ENCODE measurements at regions not wholly inside any gene's neighbourhood (a gene's known extent, or its start where the extent isn't known, plus 50 kb on each side); places are given as distances from the start of the nearest gene placed in this dataset.
A peak's percentile ranks its signal among the peaks of the same experiment; 100 is the strongest.
"Not testable (repeated sequence)": the region's sequence is repeated elsewhere in the genome, so short reads cannot be mapped to it uniquely, and the experiment has no call there.

DNA sequence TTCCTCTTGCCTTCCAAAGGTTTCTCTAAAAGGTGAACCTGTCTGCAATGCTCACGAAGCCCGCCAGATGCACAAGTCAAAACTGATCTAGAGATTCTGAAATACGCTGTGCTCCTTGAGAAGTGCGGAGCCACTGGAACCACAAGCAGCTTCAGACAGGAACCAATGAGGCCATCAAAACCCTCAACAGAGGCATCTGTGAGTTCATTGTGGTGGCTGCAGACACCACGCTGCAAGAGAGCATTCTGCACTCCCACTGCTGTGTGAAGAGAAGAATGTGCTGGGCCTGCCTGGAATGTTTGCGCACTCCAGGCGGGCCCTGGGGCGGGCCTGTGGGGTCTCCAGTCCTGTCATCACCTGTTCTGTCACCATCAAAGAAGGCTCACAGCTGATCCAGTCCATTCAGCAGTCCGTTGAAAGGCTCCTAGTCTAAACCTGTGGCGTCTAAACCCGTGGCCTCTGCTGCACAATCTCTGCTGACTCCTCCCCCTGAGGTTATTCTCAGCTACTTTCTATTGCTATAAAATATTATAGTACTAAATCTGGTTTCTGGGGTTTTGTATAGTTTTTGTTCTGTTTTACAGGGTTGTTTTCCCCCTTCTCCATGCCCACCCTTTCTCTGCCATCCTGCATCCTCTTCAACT, 187.4 kb downstream of the FAM72C start:
- not testable (repeated sequence) for DNase-seq (ENCODE audit: low spot score)

DNA sequence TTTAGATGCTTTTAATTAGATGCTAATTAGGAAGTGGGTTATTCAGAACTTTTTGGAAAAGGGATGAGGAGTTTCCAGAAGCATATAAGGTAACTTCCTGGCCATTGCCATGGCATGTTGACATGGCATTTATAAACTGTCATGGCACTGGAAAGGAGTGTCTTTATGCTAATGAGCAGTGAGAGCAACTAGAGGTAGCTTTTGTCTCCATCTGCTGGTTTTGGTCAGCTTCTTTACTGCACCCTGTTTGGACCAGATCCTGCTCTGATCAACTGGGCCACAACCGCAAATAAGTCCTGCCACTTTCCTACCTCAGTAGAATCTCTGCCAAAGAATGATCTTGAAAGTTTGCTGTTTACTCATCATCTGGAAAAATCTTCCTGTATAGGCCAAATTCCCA, 193.6 kb downstream of the FAM72C start:
- DNase-seq (ENCODE audit: low spot score) = not testable (repeated sequence)

GRCh38 chr1:143764831-143765230, 207.0 kb downstream of the FAM72C start:
- DNase-seq (ENCODE audit: low spot score) = not testable (repeated sequence)

GRCh38 chr1:143760366-143760765, 211.4 kb downstream of the FAM72C start:
- DNase-seq (ENCODE audit: low spot score) = not testable (repeated sequence)

- DNase-seq (ENCODE audit: low spot score) = not testable (repeated sequence)
Observed at GRCh38 chr1:143755961-143756360, 215.8 kb downstream of the FAM72C start.

DNA sequence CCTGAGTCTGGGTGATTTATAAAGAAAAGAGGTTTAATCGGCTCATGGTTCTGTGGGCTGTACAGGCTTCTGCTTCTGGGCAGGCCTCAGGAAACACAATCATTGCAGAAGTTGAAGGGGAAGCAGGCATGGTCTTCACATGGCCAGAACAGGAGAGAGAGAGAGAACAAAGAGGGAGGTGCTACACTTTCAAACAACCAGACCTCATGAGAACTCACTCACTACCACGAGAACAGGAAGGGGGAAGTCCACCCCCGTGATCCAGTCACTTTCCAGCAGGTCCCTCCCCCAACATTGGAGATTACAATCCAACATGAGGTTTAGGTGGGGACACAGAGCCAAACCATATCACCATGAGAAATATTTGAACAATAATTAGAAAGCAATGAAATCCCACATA, 222.9 kb downstream of the FAM72C start:
- no peak for DNase-seq (ENCODE audit: low spot score)

DNA sequence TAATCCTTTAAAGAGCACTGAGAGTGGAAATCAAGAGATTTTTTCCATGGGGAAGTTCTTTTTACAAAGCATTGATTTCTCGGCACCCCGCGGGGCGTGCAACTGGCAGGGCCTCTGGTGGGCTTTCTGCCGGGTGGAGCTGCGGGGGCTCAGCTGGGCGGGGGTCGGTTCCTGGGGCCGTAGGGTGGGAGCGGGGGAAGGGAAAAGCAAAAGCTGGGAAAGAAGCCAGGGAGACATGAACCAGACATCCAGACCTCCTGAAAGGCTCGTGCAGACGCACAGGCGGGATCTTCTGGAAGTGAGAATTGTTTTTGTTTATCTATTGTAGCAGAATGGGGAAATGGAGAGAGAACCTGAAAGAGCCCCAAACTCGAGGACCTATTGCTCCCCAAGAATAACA, 235.2 kb downstream of the FAM72C start:
- DNase-seq (ENCODE audit: low spot score) = no peak

- no peak for DNase-seq (ENCODE audit: low spot score)
Observed at GRCh38 chr1:143735764-143736461, 235.9 kb downstream of the FAM72C start.

DNA sequence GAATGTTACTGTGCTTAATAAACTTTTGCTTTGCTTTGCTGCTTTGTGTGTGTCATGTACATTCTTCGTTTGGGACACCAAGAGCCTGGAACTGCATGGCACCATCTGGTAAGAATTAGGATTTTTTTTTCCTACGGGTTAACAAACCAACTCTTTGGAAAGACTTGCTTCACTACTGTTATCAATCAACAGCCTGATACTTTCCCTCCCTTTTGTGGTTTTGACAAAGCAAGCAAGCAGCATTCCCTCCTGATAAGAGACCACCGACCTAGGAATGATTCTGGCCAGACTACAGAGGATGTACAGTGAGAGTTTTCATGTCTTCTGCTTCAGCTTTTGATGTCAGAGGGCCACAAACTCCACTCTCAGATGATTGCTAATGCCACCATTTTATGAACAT, 237.5 kb downstream of the FAM72C start:
- DNase-seq (ENCODE audit: low spot score) = not testable (repeated sequence)

DNA sequence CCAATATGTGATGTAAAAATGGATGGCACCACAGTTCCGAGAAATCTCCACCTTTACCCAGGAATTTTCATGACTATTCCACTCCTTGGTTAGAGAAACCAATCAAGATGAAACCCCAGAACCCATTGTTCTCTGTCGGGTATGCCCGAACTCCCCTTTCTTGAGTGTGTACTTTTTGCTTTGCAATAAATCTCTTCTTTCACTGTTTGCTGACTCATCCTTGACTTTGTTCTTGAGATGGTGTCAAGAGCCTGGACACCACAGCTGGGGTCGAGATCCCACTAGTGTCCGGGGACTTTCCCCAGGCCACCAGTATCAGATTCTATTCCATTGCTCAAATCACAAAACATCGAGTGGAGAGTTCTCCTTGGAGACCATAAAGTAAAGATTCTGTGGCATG, 240.9 kb downstream of the FAM72C start:
- not testable (repeated sequence) for DNase-seq (ENCODE audit: low spot score)

- not testable (repeated sequence) for DNase-seq (ENCODE audit: low spot score)
Observed at GRCh38 chr1:143729449-143730111, 242.2 kb downstream of the FAM72C start.

DNA sequence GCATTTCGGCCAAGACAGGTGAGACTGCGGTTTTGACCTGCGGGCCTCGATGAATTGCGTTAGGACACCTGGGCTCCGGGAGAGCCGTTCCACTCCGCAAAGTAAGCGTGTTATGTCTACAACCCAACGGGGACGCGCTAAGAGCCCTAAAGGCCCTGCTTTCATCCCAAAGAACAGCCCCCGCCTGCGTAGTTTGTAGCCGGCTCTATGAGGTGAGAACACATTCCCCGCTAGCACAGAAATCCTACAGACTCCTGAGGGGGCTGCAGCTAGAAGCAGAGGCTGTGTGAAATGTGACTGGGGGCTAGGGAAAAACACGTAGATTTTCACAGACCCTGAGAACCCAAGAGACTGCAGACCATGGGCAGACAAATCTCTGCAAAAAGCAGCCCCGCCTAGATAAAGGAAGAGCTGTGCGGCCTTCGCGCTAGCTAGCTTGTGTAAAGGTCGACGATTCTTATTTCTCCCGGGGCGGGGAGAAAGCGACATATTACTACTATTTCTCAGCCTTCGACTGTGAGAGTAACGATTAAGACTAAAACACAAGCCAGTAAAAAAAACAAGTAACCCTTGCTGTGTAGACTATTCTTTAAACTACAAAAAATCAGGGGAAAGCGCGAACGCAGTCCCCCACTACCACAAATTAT, 242.9 kb downstream of the FAM72C start:
- not testable (repeated sequence) for DNase-seq (ENCODE audit: low spot score)

- DNase-seq (ENCODE audit: low spot score) = no peak
Observed at GRCh38 chr1:143727263-143727662, 244.5 kb downstream of the FAM72C start.

DNA sequence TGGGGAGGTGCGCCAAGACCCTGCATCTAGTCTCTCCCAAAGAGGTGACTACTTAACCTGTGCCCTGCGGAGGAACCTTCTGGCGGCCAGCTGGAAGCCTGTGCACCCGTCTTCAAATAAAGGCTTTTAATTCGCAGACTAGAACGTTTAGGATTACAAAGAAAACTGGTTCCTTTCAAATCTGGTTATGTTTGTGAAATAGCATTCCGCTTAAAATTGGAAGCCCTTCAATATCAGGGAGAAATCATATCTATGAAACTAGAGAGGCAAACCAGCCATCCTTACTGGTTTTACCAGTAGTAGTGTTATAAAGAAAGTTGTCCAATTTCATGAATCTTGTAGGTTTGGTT, 250.8 kb downstream of the FAM72C start:
- no peak for DNase-seq (ENCODE audit: low spot score)

DNA sequence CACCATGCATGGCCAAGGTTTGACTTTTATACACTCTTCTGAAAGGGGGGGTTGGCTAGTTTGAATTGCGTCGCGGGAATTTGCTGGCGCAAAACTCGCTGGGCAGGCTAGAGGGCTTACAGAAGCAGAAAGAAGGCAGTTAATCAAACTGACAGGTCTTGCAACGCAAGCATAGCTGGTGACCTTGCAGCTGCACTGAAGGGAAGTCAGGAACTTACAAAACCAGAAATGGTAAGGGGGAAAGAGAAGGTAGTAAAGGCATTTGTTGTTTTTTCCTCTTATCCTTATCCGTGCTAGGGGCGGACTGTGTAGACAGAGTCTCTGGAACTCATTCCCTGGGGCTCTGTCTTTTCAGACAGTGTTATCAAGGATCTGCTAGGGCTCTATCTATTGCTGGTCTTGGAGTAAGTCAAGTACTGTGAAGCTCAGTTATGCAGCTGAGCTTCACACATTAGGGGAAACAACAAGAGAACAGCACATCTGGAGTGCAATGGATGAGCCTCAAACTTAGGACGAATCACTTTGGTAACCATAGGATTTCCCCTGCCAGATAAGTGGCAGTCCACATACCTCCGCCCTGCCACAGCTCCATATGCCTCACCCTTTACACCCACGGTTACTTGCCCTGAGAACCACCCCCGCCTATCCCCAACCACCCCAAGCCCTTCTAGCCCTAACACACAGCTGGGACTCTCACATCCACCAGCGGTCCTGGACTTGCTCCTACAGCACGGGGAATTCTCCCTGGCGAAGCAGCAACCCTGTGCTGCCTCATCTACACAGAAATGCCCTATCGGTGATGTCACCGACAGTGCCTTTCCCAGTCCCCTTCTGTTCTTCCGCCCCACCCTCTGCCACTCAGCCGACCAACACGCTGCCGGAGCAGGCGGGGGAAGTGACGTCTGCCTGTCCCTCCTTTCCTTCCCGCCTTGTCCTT, 251.4 kb downstream of the FAM72C start:
- peak; percentile 76 for DNase-seq (ENCODE audit: low spot score)

GRCh38 chr1:143718524-143718923, 253.3 kb downstream of the FAM72C start:
- no peak for DNase-seq (ENCODE audit: low spot score)

- DNase-seq (ENCODE audit: low spot score) = no peak
Observed at GRCh38 chr1:143718021-143718420, 253.8 kb downstream of the FAM72C start.

DNA sequence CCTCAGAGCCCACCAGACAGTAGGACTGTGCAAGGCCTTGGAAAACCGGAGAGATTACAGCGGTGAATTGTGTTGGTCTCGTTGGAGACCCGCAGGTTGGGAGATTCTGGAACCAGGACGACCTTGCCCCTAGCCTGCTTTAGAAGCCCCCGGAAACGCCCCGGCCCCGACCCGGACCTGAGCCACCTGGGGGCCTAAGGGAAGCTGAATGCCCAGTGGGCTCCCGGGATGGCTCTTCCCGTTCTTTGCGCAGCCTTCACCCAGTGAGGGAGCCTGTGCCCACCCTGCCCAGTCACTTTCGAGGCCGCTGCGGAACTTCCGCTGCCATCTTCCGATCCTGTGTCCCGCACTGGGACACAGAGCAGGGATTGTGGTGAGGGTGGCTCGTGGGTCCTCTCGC, 254.4 kb downstream of the FAM72C start:
- DNase-seq (ENCODE audit: low spot score) = no peak

- DNase-seq (ENCODE audit: low spot score) = not testable (repeated sequence)
Observed at GRCh38 chr1:143714913-143715312, 256.9 kb downstream of the FAM72C start.

DNA sequence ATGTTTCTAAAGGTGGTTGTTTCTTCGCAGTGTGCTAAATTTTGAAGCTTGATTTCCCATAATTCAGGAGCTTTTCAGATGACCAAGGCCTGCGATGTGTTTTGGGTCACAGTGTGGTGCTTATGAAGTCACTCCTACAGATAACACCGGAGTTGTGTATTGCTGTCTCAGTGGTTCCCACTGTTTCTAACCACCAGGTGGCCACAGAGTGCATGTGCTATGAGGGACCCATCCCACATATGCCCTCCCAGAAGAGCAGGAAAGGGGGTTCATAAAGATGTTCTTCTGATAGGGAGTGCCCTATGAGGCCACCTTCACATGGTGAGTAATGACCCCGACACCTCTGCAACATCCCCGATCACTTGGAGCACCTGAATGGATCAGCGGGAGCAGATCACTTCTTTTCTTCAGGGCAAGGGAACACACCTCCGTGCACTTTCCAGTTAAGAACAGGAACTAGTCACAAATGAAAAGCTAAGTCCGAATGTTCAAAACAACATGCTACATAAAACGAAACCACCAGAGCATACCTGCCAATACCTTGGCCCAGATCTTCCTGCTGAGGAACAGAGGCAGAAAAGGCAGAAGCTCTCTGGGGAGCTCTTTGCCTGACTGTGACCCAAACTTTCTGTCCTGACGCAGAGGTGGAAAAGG, 262.1 kb downstream of the FAM72C start:
- not testable (repeated sequence) for DNase-seq (ENCODE audit: low spot score)

DNA sequence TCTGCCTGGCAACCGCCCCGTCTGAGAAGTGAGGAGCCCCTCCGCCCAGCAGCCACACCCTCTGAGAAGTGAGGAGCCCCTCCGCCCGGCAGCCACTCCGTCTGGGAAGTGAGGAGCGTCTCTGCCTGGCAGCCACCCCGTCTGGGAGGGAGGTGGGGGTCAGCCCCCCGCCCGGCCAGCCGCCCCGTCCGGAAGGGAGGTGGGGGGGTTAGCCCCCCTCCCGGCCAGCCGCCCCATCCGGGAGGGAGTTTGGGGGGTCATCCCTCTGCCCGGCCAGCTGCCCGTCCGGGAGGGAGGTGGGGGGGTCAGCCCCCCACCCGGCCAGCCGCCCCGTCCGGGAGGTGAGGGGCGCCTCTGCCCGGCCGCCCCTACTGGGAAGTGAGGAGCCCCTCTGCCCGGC, 269.0 kb downstream of the FAM72C start:
- not testable (repeated sequence) for DNase-seq (ENCODE audit: low spot score)
